Panc1 (cell line): ENCODE measurements at regions not wholly inside any gene's neighbourhood (a gene's known extent, or its start where the extent isn't known, plus 50 kb on each side); places are given as distances from the start of the nearest gene placed in this dataset.

ENCODE experiments used
- ATAC-seq: fragments of 200-7000 bp; cut with Tn5 transposase; 2 replicates; pipeline ENCODE4 v1.9.1; 2020; ENCODE audit warnings: mild to moderate bottlenecking, moderate library complexity
- BruUV-seq: library from RNA; stranded (reverse); fragments of 400-500 nt; replicated peaks from 2 replicates; lab custom pipeline; 2021; lab: Mats Ljungman, UMichigan
- CTCF ChIA-PET: fragments of 300-600 bp; sonication (Branson Sonifier 250); formaldehyde crosslinking; loops from one replicate; lab custom pipeline; 2022; ENCODE audit warnings: antibody characterized with exemption; lab: Charles Lee
- POLR2A ChIA-PET: fragments of 300-600 bp; sonication (Branson Sonifier 250); formaldehyde crosslinking; loops from one replicate; lab custom pipeline; 2022; ENCODE audit warnings: antibody characterized with exemption; lab: Charles Lee
- DNase-seq: peaks from one replicate; pipeline ENCODE4 v3.0.0-alpha.2; 2010; ENCODE audit warnings: low read depth, low spot score
- H3K27ac ChIP-seq: 2 replicates; pipeline ENCODE4 v1.5.1; 2011; ENCODE audit warnings: mild to moderate bottlenecking, low read length, inconsistent platforms
- H3K27me3 ChIP-seq: fragments of 200-500 bp; sonication (Bioruptor generic); 2 replicates; pipeline ENCODE4 v1.6.0; 2014; ENCODE audit warnings: low read length, inconsistent platforms; ENCODE audit not compliant: control insufficient read depth, insufficient read depth
- H3K36me3 ChIP-seq: fragments of 200-500 bp; sonication (Bioruptor generic); 2 replicates; pipeline ENCODE4 v1.5.1; 2014; ENCODE audit warnings: inconsistent platforms, mild to moderate bottlenecking, low read length, moderate library complexity; ENCODE audit not compliant: control insufficient read depth, insufficient read depth
- H3K4me1 ChIP-seq: 2 replicates; pipeline ENCODE4 v1.5.1; 2011; ENCODE audit warnings: inconsistent platforms, mild to moderate bottlenecking, low read length, moderate library complexity; ENCODE audit not compliant: control insufficient read depth, insufficient read depth
- H3K4me3 ChIP-seq, 2 experiments: 2 replicates each; pipeline ENCODE4 v1.5.1; 2011 to 2012; ENCODE audit warnings: low read depth in 2 of 2, low read length in 2 of 2, mild to moderate bottlenecking in 2 of 2, inconsistent platforms in 1 of 2, moderate library complexity in 1 of 2
- H3K9me3 ChIP-seq: fragments of 200-500 bp; sonication (Bioruptor generic); 2 replicates; pipeline ENCODE4 v1.5.1; 2014; ENCODE audit warnings: low read depth, mild to moderate bottlenecking, inconsistent platforms, low read length, moderate library complexity; ENCODE audit not compliant: control insufficient read depth, insufficient read depth
- POLR2AphosphoS5 ChIP-seq: IDR thresholded peaks from 2 replicates; pipeline ENCODE4 v1.6.1; 2012; ENCODE audit warnings: mild to moderate bottlenecking, low read depth, low read length, moderate library complexity
- SIN3A ChIP-seq: IDR thresholded peaks from 2 replicates; pipeline ENCODE4 v1.6.1; 2012; ENCODE audit warnings: low read depth, mild to moderate bottlenecking, low read length, moderate library complexity, borderline replicate concordance; ENCODE audit not compliant: insufficient read depth
- TCF7L2 ChIP-seq: IDR thresholded peaks from 2 replicates; pipeline ENCODE4 v1.6.1; 2011; ENCODE audit warnings: mild to moderate bottlenecking, low read depth, low read length, inconsistent platforms
- in situ Hi-C: cut with HindIII; loops from 2 replicates; pipeline ENCODE4 v1.10.0; 2016; ENCODE audit warnings: low sequenced_read_pairs, low pct_unique_long_range_greater_than_20kb
- intact Hi-C: fragments of 100-400 bp; cut with micrococcal nuclease; formaldehyde crosslinking; loops from one replicate; pipeline ENCODE4 v1.10.0; 2022; ENCODE audit not compliant: unreplicated experiment
- TF ChIP-seq, protein P1 (sequence below): fragments of 450-650 bp; IDR thresholded peaks from 2 replicates; pipeline ENCODE4 v1.5.1; 2017; ENCODE audit warnings: mild to moderate bottlenecking
- TF ChIP-seq, protein P2 (sequence below), 2 experiments: IDR thresholded peaks; 2 replicates each; pipeline ENCODE4 v1.6.1; 2011 to 2012; ENCODE audit warnings: low read depth in 2 of 2, control low read depth in 1 of 2, low read length in 1 of 2, mild to moderate bottlenecking in 1 of 2, moderate library complexity in 1 of 2; ENCODE audit not compliant: insufficient read depth in 1 of 2

DNA sequence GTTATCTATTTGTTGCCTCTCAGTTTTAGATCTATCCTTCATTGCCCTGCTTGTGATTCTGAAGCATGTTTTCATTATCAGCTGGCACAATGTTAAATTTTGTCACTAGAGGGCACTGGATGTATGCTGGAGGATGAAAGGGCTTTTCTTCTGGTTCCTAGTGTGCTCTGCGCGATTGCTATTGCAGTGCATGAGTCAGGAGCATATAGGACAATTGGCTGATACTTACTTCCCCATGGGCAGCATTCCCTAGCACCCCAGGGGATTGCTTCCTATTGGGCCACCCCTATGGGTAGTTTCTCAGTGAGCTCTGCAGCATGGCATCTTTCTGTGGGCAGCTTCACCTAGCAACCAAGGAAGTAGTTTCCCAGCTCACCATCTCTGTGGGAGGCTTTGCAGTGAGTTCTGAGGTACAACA lies 280.3 kb upstream of the SYNCRIP start:
- ATAC-seq: peak; percentile 95
- DNase-seq: peak; percentile 45
- no peaks in the 10 kb centered on the region for H3K27me3 ChIP-seq
- no peak overlapping the region for H3K4me3 ChIP-seq
- ChIA-PET POLR2A (no interaction called here), CTCF (interaction anchor here (0.8 to 0.9 kb wide), 2 partner anchors 755 to 1014 kb away, joined by 3 to 4 read pairs; no protein-coding TSS in a partner anchor)
- no peaks in the 10 kb centered on the region for H3K9me3 ChIP-seq
- H3K27ac ChIP-seq: no peak overlapping the region
- no peaks in the 10 kb centered on the region for H3K4me1 ChIP-seq
- H3K36me3 ChIP-seq: no peaks in the 10 kb centered on the region
- BruUV-seq: no TSS peak
- in situ Hi-C loops (no loop called here), intact Hi-C loops (loop anchor here (1.0 to 10.0 kb wide), 4 partner anchors 252 to 1102 kb away; partner anchors contain the start of gene HTR1E)
- TF ChIP-seq TCF7L2 (no peak), POLR2AphosphoS5 (no peak), SIN3A (no peak)
- TF ChIP-seq, protein P1, sequence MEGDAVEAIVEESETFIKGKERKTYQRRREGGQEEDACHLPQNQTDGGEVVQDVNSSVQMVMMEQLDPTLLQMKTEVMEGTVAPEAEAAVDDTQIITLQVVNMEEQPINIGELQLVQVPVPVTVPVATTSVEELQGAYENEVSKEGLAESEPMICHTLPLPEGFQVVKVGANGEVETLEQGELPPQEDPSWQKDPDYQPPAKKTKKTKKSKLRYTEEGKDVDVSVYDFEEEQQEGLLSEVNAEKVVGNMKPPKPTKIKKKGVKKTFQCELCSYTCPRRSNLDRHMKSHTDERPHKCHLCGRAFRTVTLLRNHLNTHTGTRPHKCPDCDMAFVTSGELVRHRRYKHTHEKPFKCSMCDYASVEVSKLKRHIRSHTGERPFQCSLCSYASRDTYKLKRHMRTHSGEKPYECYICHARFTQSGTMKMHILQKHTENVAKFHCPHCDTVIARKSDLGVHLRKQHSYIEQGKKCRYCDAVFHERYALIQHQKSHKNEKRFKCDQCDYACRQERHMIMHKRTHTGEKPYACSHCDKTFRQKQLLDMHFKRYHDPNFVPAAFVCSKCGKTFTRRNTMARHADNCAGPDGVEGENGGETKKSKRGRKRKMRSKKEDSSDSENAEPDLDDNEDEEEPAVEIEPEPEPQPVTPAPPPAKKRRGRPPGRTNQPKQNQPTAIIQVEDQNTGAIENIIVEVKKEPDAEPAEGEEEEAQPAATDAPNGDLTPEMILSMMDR: peak; percentile 86
- TF ChIP-seq, protein P2, sequence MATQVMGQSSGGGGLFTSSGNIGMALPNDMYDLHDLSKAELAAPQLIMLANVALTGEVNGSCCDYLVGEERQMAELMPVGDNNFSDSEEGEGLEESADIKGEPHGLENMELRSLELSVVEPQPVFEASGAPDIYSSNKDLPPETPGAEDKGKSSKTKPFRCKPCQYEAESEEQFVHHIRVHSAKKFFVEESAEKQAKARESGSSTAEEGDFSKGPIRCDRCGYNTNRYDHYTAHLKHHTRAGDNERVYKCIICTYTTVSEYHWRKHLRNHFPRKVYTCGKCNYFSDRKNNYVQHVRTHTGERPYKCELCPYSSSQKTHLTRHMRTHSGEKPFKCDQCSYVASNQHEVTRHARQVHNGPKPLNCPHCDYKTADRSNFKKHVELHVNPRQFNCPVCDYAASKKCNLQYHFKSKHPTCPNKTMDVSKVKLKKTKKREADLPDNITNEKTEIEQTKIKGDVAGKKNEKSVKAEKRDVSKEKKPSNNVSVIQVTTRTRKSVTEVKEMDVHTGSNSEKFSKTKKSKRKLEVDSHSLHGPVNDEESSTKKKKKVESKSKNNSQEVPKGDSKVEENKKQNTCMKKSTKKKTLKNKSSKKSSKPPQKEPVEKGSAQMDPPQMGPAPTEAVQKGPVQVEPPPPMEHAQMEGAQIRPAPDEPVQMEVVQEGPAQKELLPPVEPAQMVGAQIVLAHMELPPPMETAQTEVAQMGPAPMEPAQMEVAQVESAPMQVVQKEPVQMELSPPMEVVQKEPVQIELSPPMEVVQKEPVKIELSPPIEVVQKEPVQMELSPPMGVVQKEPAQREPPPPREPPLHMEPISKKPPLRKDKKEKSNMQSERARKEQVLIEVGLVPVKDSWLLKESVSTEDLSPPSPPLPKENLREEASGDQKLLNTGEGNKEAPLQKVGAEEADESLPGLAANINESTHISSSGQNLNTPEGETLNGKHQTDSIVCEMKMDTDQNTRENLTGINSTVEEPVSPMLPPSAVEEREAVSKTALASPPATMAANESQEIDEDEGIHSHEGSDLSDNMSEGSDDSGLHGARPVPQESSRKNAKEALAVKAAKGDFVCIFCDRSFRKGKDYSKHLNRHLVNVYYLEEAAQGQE (IDR thresholded peaks at IDR 0.05; ENCODE audit: insufficient read depth in 1 of 2, low read depth in 2 of 2, low read length in 1 of 2): no peak

GRCh38 chr6:85920782-85921181 lies 278.1 kb upstream of the SYNCRIP start:
- Histone ChIP-seq H3K27me3 (no peaks in the 10 kb centered on the region), H3K9me3 (no peaks in the 10 kb centered on the region), H3K36me3 (no peaks in the 10 kb centered on the region), H3K4me3 (no peak overlapping the region), H3K27ac (no peak overlapping the region), H3K4me1 (no peaks in the 10 kb centered on the region)
- ATAC-seq (no peak), DNase-seq (no peak)
- in situ Hi-C loops: no loop called here
- CTCF ChIA-PET: no interaction called here
- intact Hi-C loops: loop anchor here (5.0 to 10.0 kb wide), 3 partner anchors 937 to 1104 kb away; partner anchors contain the start of gene HTR1E
- TF ChIP-seq POLR2AphosphoS5: no peak
- TF ChIP-seq SIN3A: no peak
- TF ChIP-seq, protein P2 (IDR thresholded peaks at IDR 0.05; ENCODE audit: insufficient read depth in 1 of 2, low read depth in 2 of 2, low read length in 1 of 2): no peak
- TF ChIP-seq TCF7L2: no peak
- no TSS peak for BruUV-seq
- POLR2A ChIA-PET: no interaction called here
